Natural killer cell (primary cell): ENCODE measurements at regions not wholly inside any gene's neighbourhood (a gene's known extent, or its start where the extent isn't known, plus 50 kb on each side); places are given as distances from the start of the nearest gene placed in this dataset.

Source experiments
- ATAC-seq, 3 donors: fragments of 150-1000 bp in 2 of 3; fragments of 200-7000 bp in 1 of 3; cut with Tn5 transposase; 1 replicate in 1 of 3; 2 replicates in 2 of 3; pipeline ENCODE4 v1.10.0; 2021; ENCODE audit warnings: mild to moderate bottlenecking in 2 of 3, moderate library complexity in 2 of 3
- DNase-seq, 2 donors: peaks; one replicate each; pipeline versions ENCODE4 v3.0.0 to v3.0.0-alpha.2; 2013 to 2021; ENCODE audit warnings: mixed read lengths in 1 of 2
- H3K27ac ChIP-seq: one replicate; pipeline ENCODE4 v1.5.1; 2013; ENCODE audit warnings: mild to moderate bottlenecking, low read length
- H3K27me3 ChIP-seq: one replicate; pipeline ENCODE4 v1.6.1; 2013; ENCODE audit warnings: low read length; ENCODE audit not compliant: control insufficient read depth, insufficient read depth
- H3K36me3 ChIP-seq: one replicate; pipeline ENCODE4 v1.6.1; 2013; ENCODE audit warnings: low read length; ENCODE audit not compliant: control insufficient read depth, insufficient read depth
- H3K4me1 ChIP-seq: one replicate; pipeline ENCODE4 v1.6.1; 2013; ENCODE audit warnings: low read length; ENCODE audit not compliant: control insufficient read depth, insufficient read depth
- H3K4me3 ChIP-seq: one replicate; pipeline ENCODE4 v1.5.1; 2013; ENCODE audit warnings: low read length
- H3K9me3 ChIP-seq: one replicate; pipeline ENCODE4 v1.6.1; 2013; ENCODE audit warnings: low read length; ENCODE audit not compliant: control insufficient read depth, insufficient read depth
- H3K27ac Mint-ChIP-seq, 2 donors: one replicate each; pipeline ENCODE4 v1.8.0; 2022; ENCODE audit warnings: mild to moderate bottlenecking in 2 of 2, mixed read lengths in 2 of 2, moderate library complexity in 1 of 2
- H3K27me3 Mint-ChIP-seq, 2 donors: one replicate each; pipeline ENCODE4 v1.8.0; 2022; ENCODE audit warnings: low read depth in 2 of 2, mixed read lengths in 2 of 2
- H3K36me3 Mint-ChIP-seq: one replicate; pipeline ENCODE4 v1.8.0; 2022; ENCODE audit warnings: mixed read lengths
- H3K4me1 Mint-ChIP-seq, 2 donors: one replicate each; pipeline ENCODE4 v1.8.0; 2022; ENCODE audit warnings: mixed read lengths in 2 of 2
- H3K4me3 Mint-ChIP-seq: one replicate; pipeline ENCODE4 v1.8.0; 2022; ENCODE audit warnings: mild to moderate bottlenecking, moderate library complexity, mixed read lengths
- H3K9me3 Mint-ChIP-seq, 2 donors: one replicate each; pipeline ENCODE4 v1.8.0; 2022; ENCODE audit warnings: mixed read lengths in 2 of 2
- WGBS: methylation state at CpG from one replicate; pipeline ENCODE4 v1.1.7; 2013; ENCODE audit warnings: missing lambda C conversion rate; ENCODE audit not compliant: insufficient coverage; 5-methylcytosine and 5-hydroxymethylcytosine counted together
- intact Hi-C: fragments of 100-400 bp; cut with micrococcal nuclease; formaldehyde crosslinking; loops from one replicate; pipeline ENCODE4 v1.14.2; 2022
- TF ChIP-seq, protein P1 (sequence below): fragments of 200-600 bp; IDR thresholded peaks from one replicate; pipeline ENCODE4 v1.8.0; 2022; ENCODE audit warnings: antibody characterized with exemption

GRCh38 chr16:66250686-66251431 lies 115.6 kb upstream of the CDH5 start:
- 86% methylated on average over 10 of the region's 10 CpGs for WGBS
- DNase-seq (no peak), ATAC-seq (no peak)
- intact Hi-C loops, result no loop called here
- H3K36me3 Mint-ChIP-seq, result no peaks in the 10 kb centered on the region
- no peaks in the 10 kb centered on the region for H3K27me3 ChIP-seq
- H3K9me3 ChIP-seq, result no peaks in the 10 kb centered on the region
- no peaks in the 10 kb centered on the region for H3K36me3 ChIP-seq
- peaks cover 0 to 7% of the 10 kb centered on the region in 2 donors for H3K27me3 Mint-ChIP-seq
- H3K27ac Mint-ChIP-seq, result no peak overlapping the region
- H3K4me3 ChIP-seq, result no peak overlapping the region
- no peaks in the 10 kb centered on the region for H3K4me1 Mint-ChIP-seq
- H3K9me3 Mint-ChIP-seq, result no peaks in the 10 kb centered on the region
- TF ChIP-seq, protein P1, sequence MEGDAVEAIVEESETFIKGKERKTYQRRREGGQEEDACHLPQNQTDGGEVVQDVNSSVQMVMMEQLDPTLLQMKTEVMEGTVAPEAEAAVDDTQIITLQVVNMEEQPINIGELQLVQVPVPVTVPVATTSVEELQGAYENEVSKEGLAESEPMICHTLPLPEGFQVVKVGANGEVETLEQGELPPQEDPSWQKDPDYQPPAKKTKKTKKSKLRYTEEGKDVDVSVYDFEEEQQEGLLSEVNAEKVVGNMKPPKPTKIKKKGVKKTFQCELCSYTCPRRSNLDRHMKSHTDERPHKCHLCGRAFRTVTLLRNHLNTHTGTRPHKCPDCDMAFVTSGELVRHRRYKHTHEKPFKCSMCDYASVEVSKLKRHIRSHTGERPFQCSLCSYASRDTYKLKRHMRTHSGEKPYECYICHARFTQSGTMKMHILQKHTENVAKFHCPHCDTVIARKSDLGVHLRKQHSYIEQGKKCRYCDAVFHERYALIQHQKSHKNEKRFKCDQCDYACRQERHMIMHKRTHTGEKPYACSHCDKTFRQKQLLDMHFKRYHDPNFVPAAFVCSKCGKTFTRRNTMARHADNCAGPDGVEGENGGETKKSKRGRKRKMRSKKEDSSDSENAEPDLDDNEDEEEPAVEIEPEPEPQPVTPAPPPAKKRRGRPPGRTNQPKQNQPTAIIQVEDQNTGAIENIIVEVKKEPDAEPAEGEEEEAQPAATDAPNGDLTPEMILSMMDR, result no peak
- H3K4me3 Mint-ChIP-seq, result no peak overlapping the region
- H3K27ac ChIP-seq, result no peak overlapping the region
- no peaks in the 10 kb centered on the region for H3K4me1 ChIP-seq

DNA sequence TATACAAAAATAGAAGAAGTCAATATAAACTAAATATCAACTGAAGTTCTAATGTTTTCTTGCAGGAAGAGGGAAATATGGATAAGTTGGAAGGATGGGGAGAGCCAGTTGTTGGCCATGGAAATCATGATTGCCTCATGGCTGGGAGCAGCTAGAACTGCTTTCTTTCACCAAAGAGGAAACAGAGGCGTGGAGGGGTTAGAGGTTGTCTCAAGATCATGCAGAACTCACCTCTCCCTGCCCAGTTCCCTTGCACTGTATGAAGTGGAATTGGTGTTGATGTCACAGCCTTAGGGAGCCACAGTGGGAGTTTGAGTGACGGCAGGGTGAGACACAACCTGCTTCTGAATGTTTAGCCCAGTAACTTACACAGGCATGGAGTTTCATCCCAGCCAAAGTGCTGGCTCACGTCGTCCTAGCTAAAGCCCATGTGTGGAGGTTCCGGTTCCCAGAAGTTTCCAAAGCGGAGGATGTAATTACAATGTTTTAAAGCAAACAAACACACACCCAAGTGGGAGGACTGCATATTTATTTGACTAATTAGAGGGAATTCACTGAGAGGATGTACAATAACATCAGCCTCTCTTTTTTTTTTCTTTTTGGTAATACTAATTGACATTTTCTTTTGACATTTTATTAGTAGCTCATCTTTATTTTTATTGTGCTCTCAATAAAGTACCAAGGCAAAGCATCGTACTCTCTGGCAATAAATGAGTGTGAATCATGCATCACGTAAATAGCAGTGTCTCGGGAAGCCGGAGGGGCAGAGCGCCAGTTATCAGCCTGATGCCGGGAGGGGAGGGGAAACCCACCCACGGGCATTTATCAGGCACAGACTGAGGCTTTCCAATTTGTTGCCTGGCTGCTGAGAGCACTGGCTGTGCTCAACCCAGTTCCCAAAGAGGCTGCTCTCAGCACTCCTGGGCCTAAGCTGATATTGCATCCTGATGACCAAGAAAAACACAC lies 118.7 kb upstream of the CDH5 start:
- ATAC-seq, result no peak
- Histone ChIP-seq H3K9me3 (no peaks in the 10 kb centered on the region), H3K27ac (no peak overlapping the region), H3K27me3 (no peaks in the 10 kb centered on the region), H3K4me3 (no peak overlapping the region), H3K36me3 (no peaks in the 10 kb centered on the region), H3K4me1 (no peaks in the 10 kb centered on the region)
- Mint-ChIP-seq H3K4me1 (no peaks in the 10 kb centered on the region), H3K4me3 (no peak overlapping the region), H3K27me3 (peaks cover 0 to 2% of the 10 kb centered on the region in 2 donors), H3K9me3 (no peaks in the 10 kb centered on the region), H3K27ac (no peak overlapping the region), H3K36me3 (no peaks in the 10 kb centered on the region)
- intact Hi-C loops, result no loop called here
- no peak for DNase-seq
- TF ChIP-seq, protein P1, result no peak
- 92% methylated on average over 11 of the region's 13 CpGs for whole genome bisulfite sequencing

DNA sequence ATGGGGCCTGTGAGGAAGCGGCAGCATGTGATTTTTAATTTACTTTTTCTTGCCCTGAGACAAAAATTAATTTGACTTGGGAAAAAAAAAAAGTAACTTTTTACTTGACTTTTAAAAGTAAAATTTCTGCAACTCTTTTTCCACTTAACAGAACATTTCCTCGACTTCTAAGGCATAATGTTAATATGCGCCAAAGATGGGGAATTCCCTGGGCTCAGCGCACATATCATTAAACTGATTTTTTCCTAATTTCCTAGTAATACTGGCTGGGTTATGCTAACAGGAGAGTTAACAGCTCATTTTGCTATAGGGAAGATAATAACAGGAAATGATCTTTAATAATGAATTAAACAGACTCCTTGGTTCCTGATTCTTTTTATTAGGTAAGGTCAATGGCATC lies 120.6 kb upstream of the CDH5 start:
- 91% methylated on average over 4 of the region's 4 CpGs for WGBS
- H3K36me3 Mint-ChIP-seq, result no peaks in the 10 kb centered on the region

More for the DNA sequence above, 120.6 kb upstream of the CDH5 start:
- Histone ChIP-seq H3K36me3 (no peaks in the 10 kb centered on the region), H3K4me1 (no peaks in the 10 kb centered on the region), H3K27me3 (no peaks in the 10 kb centered on the region), H3K4me3 (no peak overlapping the region), H3K27ac (no peak overlapping the region), H3K9me3 (no peaks in the 10 kb centered on the region)
- intact Hi-C loops, result no loop called here
- TF ChIP-seq, protein P1, result no peak
- Mint-ChIP-seq H3K9me3 (no peaks in the 10 kb centered on the region), H3K4me3 (no peak overlapping the region), H3K4me1 (no peaks in the 10 kb centered on the region), H3K27ac (no peak overlapping the region), H3K27me3 (peaks cover under 1 to 5% of the 10 kb centered on the region in 2 donors)
- no peak for DNase-seq
- ATAC-seq, result no peak
